Nephron progenitor cell (in vitro differentiated cells): ENCODE measurements at regions not wholly inside any gene's neighbourhood (a gene's known extent, or its start where the extent isn't known, plus 50 kb on each side); places are given as distances from the start of the nearest gene placed in this dataset.
"Not testable (repeated sequence)": the region's sequence is repeated elsewhere in the genome, so short reads cannot be mapped to it uniquely, and the experiment has no call there.

ENCODE experiments used
- DNase-seq: peaks from one replicate; pipeline ENCODE4 v3.0.0; 2021
- H3K27ac Mint-ChIP-seq: 2 replicates; pipeline ENCODE4 v1.8.0; 2021; ENCODE audit warnings: mild to moderate bottlenecking, moderate library complexity, mixed read lengths
- H3K27me3 Mint-ChIP-seq: 2 replicates; pipeline ENCODE4 v1.8.0; 2021; ENCODE audit warnings: mild to moderate bottlenecking, low read depth, mixed read lengths; ENCODE audit not compliant: poor library complexity
- H3K36me3 Mint-ChIP-seq: 2 replicates; pipeline ENCODE4 v1.8.0; 2021; ENCODE audit warnings: low read depth, mixed read lengths
- H3K4me1 Mint-ChIP-seq: 2 replicates; pipeline ENCODE4 v1.8.0; 2021; ENCODE audit warnings: mixed read lengths
- H3K4me3 Mint-ChIP-seq: 2 replicates; pipeline ENCODE4 v1.8.0; 2021; ENCODE audit warnings: mild to moderate bottlenecking, moderate library complexity, mixed read lengths
- H3K9me3 Mint-ChIP-seq: 2 replicates; pipeline ENCODE4 v1.8.0; 2021; ENCODE audit warnings: mild to moderate bottlenecking, moderate library complexity, mixed read lengths
- TF ChIP-seq, protein P1 (sequence below): fragments of 200-600 bp; sonication (generic); IDR thresholded peaks from 2 replicates; pipeline ENCODE4 v1.5.0; 2021; ENCODE audit warnings: antibody characterized with exemption

DNA sequence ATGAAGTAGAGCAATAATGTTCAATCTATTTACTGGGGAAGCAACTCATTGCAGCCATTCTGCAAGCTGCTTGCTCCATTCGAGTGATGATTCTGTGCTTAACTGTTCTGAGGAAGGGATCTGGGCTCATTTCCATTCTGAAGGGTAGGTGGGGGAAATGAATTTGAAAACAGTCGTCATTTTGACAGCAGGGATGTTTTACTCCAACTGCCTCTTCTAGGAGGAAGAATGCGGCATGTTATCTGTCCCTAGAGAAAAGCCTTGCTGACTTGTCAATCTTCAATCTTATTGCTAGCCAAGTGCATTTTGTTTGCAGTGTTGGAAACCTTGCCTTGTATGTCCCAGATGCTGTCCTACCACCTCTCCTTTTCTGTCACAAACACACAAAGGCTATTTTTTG, 105.9 kb downstream of the PRDM13 start:
- Mint-ChIP-seq H3K36me3 (no peaks in the 10 kb centered on the region), H3K4me1 (no peaks in the 10 kb centered on the region), H3K4me3 (no peak overlapping the region), H3K27me3 (peaks cover 6% of the 10 kb centered on the region), H3K9me3 (peaks cover 15% of the 10 kb centered on the region), H3K27ac (no peak overlapping the region)
- TF ChIP-seq, protein P1, sequence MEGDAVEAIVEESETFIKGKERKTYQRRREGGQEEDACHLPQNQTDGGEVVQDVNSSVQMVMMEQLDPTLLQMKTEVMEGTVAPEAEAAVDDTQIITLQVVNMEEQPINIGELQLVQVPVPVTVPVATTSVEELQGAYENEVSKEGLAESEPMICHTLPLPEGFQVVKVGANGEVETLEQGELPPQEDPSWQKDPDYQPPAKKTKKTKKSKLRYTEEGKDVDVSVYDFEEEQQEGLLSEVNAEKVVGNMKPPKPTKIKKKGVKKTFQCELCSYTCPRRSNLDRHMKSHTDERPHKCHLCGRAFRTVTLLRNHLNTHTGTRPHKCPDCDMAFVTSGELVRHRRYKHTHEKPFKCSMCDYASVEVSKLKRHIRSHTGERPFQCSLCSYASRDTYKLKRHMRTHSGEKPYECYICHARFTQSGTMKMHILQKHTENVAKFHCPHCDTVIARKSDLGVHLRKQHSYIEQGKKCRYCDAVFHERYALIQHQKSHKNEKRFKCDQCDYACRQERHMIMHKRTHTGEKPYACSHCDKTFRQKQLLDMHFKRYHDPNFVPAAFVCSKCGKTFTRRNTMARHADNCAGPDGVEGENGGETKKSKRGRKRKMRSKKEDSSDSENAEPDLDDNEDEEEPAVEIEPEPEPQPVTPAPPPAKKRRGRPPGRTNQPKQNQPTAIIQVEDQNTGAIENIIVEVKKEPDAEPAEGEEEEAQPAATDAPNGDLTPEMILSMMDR, result no peak
- DNase-seq, result no peak

DNA sequence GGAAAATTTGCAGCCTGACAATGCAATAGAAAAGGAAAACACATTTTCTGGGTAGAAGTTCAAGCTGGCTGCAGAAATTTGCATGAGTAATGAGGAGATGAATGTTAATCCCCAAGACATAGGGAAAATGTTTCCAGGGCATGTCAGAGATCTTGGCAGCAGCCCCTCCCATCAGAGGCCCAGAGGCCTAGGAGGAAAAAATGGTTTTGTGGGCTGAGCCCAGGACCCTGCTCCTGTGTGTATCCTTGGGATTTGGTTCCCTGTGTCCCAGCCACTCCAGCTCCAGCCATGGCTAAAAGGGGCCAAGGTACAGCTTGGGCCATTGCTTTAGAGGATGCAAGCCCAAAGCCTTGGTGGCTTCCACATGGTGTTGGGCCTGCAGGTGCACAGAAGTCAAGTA, 115.4 kb downstream of the PRDM13 start:
- Mint-ChIP-seq H3K27me3 (peaks cover 10% of the 10 kb centered on the region), H3K9me3 (peaks cover 30% of the 10 kb centered on the region)
- DNase-seq, H3K27ac Mint-ChIP-seq, H3K4me3 Mint-ChIP-seq, H3K4me1 Mint-ChIP-seq, H3K36me3 Mint-ChIP-seq: not testable (repeated sequence)

DNA sequence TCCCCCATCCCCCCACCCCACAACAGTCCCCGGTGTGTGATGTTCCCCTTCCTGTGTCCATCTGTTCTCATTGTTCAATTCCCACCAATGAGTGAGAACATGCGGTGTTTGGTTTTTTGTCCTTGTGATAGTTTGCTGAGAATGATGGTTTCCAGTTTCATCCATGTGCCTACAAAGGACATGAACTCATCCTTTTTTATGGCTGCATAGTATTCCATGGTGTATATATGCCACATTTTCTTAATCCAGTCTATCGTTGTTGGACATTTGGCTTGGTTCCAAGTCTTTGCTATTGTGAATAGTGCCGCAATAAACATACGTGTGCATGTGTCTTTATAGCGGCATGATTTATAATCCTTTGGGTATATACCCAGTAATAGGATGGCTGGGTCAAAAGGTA, 123.6 kb downstream of the PRDM13 start:
- not testable (repeated sequence) for H3K27me3 Mint-ChIP-seq, H3K36me3 Mint-ChIP-seq, H3K27ac Mint-ChIP-seq, H3K9me3 Mint-ChIP-seq, DNase-seq, H3K4me3 Mint-ChIP-seq, H3K4me1 Mint-ChIP-seq

DNA sequence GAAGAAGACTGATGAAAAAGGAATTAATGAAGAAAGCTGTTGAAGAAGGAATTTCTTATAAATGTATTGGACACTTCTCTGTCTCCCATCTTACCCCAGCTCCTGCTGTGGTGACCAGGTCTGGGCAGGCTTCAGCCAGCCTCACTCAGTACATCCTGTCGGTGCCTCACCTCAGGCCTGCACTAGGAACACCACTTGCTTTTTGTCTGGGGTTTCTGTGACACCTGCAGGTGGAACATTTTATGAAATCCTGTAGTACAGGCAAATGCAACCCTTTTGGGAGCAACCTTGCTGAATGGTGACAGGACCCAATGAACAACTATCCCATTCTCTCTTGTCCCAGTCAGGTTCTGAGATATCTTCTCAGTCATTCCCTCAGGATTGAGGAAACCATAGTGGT, 129.7 kb downstream of the PRDM13 start:
- Mint-ChIP-seq H3K4me3 (no peak overlapping the region), H3K9me3 (no peaks in the 10 kb centered on the region), H3K4me1 (no peaks in the 10 kb centered on the region), H3K27ac (no peak overlapping the region), H3K36me3 (no peaks in the 10 kb centered on the region), H3K27me3 (peaks cover 33% of the 10 kb centered on the region)
- TF ChIP-seq, protein P1, result no peak
- no peak for DNase-seq

DNA sequence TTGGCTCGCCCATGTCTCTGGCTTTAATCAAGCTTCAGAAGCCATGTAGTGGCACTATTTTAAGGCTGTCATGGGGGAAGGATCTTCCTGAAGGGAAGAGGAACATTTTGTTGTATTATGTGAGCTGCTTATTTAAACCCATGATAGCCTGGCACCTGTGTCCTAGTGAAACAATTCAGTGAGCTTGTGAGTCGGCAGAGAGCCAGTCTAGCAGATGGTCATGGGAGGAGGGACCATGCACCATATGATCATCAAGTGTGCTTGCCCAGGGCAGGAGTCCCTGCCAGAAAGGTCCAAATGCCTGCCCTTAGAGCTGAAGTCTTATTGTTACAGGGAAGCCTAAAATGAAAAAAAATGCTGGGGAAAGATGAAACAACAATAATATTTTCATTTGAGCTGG, 132.9 kb downstream of the PRDM13 start:
- peaks cover 55% of the 10 kb centered on the region for H3K27me3 Mint-ChIP-seq
- DNase-seq, result no peak
- H3K4me3 Mint-ChIP-seq, result no peak overlapping the region
- H3K27ac Mint-ChIP-seq, result no peak overlapping the region
- no peaks in the 10 kb centered on the region for H3K4me1 Mint-ChIP-seq
- no peaks in the 10 kb centered on the region for H3K9me3 Mint-ChIP-seq
- no peaks in the 10 kb centered on the region for H3K36me3 Mint-ChIP-seq
- TF ChIP-seq, protein P1, result no peak

DNA sequence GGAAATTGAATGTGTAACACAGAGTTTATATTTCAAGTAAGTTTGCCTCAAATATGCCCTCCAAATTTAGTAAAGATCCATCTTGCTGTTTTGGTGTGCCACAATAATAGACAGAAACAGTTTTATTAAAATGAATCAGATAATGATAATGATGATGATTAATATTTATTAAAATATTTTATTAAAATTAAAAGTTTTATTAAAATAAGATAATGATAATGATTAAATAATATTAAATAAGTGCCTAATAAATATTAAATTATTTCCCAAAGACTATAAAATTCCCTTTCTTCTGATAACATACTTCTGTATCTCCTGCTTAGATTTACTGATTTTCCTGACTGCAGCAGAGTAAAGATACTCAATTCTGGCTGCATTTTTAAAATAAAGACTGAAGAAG, 134.5 kb downstream of the PRDM13 start:
- H3K9me3 Mint-ChIP-seq, result no peaks in the 10 kb centered on the region
- DNase-seq, result no peak
- H3K36me3 Mint-ChIP-seq, result no peaks in the 10 kb centered on the region
- peaks cover 61% of the 10 kb centered on the region for H3K27me3 Mint-ChIP-seq
- TF ChIP-seq, protein P1, result no peak
- no peak overlapping the region for H3K27ac Mint-ChIP-seq
- no peaks in the 10 kb centered on the region for H3K4me1 Mint-ChIP-seq
- H3K4me3 Mint-ChIP-seq, result no peak overlapping the region

DNA sequence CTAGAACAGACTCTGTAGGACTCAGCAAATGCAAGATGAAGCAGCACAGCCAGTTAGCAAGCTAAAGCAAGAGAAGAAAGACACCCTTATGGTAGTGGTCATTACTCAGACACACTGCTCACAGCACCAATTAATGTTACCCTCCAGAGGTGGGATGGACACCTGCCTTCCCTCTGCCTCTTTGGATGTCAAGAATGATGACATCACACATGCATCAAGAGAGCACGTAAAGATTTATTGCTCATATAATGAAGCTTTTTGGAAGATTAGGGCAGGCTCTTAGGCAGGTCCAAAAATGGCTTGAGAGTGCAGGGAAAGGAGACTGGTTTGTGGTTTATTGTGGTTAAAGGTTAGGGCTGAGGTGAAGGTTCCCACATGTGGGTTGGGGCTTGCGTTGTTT, 137.0 kb downstream of the PRDM13 start:
- H3K27me3 Mint-ChIP-seq, result peaks cover 51% of the 10 kb centered on the region
- TF ChIP-seq, protein P1, result no peak
- H3K4me1 Mint-ChIP-seq, result no peaks in the 10 kb centered on the region
- H3K4me3 Mint-ChIP-seq, result no peak overlapping the region
- no peak for DNase-seq
- no peaks in the 10 kb centered on the region for H3K9me3 Mint-ChIP-seq
- H3K36me3 Mint-ChIP-seq, result no peaks in the 10 kb centered on the region
- H3K27ac Mint-ChIP-seq, result no peak overlapping the region
